ACC112 (cell line): ENCODE measurements at regions not wholly inside any gene's neighbourhood (a gene's known extent, or its start where the extent isn't known, plus 50 kb on each side); places are given as distances from the start of the nearest gene placed in this dataset.

Experiments used
- H2AFZ ChIP-seq: fragments of 200-600 bp; sonication (generic); one replicate; pipeline ENCODE4 v1.6.0; 2017; ENCODE audit warnings: antibody characterized with exemption, low read length; ENCODE audit not compliant: unreplicated experiment
- H3K27ac ChIP-seq: fragments of 200-600 bp; sonication (generic); 2 replicates; pipeline ENCODE4 v1.5.1; 2014; ENCODE audit warnings: low read depth, mild to moderate bottlenecking, antibody characterized with exemption, low read length, moderate library complexity
- H3K27me3 ChIP-seq: fragments of 200-600 bp; sonication (generic); 2 replicates; pipeline ENCODE4 v1.6.1; 2014; ENCODE audit warnings: mild to moderate bottlenecking, antibody characterized with exemption, low read length, moderate library complexity, mixed read lengths; ENCODE audit not compliant: insufficient read depth
- H3K36me3 ChIP-seq: fragments of 200-600 bp; sonication (generic); 2 replicates; pipeline ENCODE4 v1.6.1; 2016; ENCODE audit warnings: mild to moderate bottlenecking, antibody characterized with exemption, low read length, moderate library complexity, mixed read lengths; ENCODE audit not compliant: insufficient read depth
- H3K4me1 ChIP-seq: fragments of 200-600 bp; sonication (generic); one replicate; pipeline ENCODE4 v1.6.1; 2016; ENCODE audit warnings: low read length, mixed read lengths; ENCODE audit not compliant: insufficient read depth, unreplicated experiment, control insufficient read depth
- H3K4me3 ChIP-seq: fragments of 200-600 bp; sonication (generic); 2 replicates; pipeline ENCODE4 v1.5.1; 2014; ENCODE audit warnings: mild to moderate bottlenecking, low read depth, low read length
- H3K79me2 ChIP-seq: fragments of 200-600 bp; sonication (generic); one replicate; pipeline ENCODE4 v1.6.0; 2016; ENCODE audit warnings: low read length; ENCODE audit not compliant: control insufficient read depth, unreplicated experiment, insufficient read depth

- no peaks in the 10 kb centered on the region for H3K79me2 ChIP-seq
Observed at GRCh38 chr4:3845744-3846429, 79.7 kb downstream of the ADRA2C start.

DNA sequence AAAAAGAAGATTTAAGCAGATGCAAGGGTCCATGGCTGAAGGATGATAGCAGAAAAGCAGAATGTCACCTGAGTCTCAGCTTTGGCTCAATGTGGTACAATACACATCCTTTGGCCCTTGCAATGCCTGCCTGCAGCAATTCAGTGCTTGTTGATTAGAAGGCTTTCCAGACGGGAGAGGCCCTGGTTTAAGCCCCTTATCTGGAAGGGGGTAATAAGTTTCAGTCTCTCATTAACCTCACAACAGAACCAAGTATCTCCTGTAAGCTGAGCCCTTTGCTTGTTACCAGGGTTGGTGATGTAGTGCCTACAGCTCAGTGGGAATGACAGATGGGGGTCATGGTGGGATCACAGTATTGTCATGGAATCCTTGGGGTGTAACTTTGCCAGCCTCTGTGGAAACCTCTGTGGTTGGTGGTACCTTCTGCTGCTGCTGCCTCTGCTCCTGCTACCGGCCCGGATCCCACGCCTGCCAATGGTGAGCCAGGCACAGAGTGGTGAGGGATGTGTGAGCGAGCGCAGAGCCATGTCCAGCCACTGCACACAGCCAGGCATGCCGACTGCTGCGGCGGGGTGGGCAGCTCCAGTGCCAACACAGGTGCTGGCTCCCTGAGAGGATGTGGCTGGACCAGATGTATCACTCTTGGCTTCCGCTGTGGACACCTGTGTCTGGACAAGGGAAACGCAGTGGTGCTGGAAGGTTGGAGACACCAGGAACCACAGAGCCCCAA lies 81.2 kb downstream of the ADRA2C start:
- H3K79me2 ChIP-seq: no peaks in the 10 kb centered on the region
- no peak overlapping the region for H3K27ac ChIP-seq
- H3K27me3 ChIP-seq: peaks cover 54% of the 10 kb centered on the region
- H2AFZ ChIP-seq: no peak overlapping the region
- no peaks in the 10 kb centered on the region for H3K36me3 ChIP-seq
- no peak overlapping the region for H3K4me3 ChIP-seq
- no peaks in the 10 kb centered on the region for H3K4me1 ChIP-seq

More at GRCh38 chr4:3845744-3846429, 79.7 kb downstream of the ADRA2C start:
- Histone ChIP-seq H3K36me3 (no peaks in the 10 kb centered on the region), H3K27me3 (peaks cover 54% of the 10 kb centered on the region), H3K27ac (no peak overlapping the region), H3K4me3 (no peak overlapping the region), H2AFZ (no peak overlapping the region), H3K4me1 (no peaks in the 10 kb centered on the region)

DNA sequence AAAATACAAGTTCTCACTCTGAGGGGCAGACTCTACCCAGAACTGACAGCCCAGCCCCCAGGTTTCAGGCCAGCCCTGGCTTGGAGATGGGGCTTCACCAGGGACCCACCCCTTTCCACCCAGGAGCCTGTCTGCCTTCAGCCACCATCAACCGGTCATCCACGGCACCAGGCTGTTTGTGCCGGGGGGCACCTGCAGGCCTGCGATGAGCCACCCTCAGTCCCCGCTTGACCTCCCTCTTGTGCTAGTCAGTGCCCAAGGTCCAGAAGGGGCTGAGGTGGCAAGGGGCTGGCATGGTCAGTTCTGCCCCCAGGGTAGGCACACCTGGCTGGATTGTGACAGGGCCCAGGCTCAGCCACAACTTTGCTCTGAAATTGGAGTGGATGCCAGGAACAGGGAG lies 82.1 kb downstream of the ADRA2C start:
- Histone ChIP-seq H3K4me3 (no peak overlapping the region), H3K27ac (no peak overlapping the region), H3K27me3 (peaks cover 53% of the 10 kb centered on the region), H3K79me2 (no peaks in the 10 kb centered on the region), H3K4me1 (no peaks in the 10 kb centered on the region), H2AFZ (no peak overlapping the region), H3K36me3 (no peaks in the 10 kb centered on the region)

- no peak overlapping the region for H2AFZ ChIP-seq
- H3K36me3 ChIP-seq: no peaks in the 10 kb centered on the region
- no peaks in the 10 kb centered on the region for H3K79me2 ChIP-seq
- no peaks in the 10 kb centered on the region for H3K4me1 ChIP-seq
- peaks cover 53% of the 10 kb centered on the region for H3K27me3 ChIP-seq
- no peak overlapping the region for H3K27ac ChIP-seq
- H3K4me3 ChIP-seq: no peak overlapping the region
Observed at GRCh38 chr4:3849140-3849539, 83.0 kb downstream of the ADRA2C start.

DNA sequence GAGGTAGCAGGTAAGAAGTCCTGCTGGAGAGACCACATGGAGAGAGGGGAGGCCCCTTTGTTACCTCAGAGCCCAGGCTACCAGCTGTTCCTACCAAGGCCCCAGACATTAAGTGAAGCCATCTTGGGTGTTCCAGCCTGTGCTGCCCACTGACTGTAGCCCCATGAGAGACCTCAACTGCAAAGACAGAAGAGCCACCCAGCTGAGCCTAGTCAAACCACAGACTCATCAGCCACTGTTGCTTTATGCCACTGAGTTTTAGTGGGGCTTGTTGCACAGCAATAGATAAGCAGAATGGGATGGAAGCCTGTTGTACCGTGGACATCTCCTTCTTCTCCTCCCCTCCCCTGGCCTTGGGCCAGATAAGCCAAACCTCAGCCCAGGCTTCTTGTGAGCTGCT lies 83.9 kb downstream of the ADRA2C start:
- Histone ChIP-seq H3K27me3 (peaks cover 53% of the 10 kb centered on the region), H3K4me1 (no peaks in the 10 kb centered on the region), H3K4me3 (no peak overlapping the region), H3K79me2 (no peaks in the 10 kb centered on the region), H2AFZ (no peak overlapping the region), H3K36me3 (no peaks in the 10 kb centered on the region), H3K27ac (no peak overlapping the region)

DNA sequence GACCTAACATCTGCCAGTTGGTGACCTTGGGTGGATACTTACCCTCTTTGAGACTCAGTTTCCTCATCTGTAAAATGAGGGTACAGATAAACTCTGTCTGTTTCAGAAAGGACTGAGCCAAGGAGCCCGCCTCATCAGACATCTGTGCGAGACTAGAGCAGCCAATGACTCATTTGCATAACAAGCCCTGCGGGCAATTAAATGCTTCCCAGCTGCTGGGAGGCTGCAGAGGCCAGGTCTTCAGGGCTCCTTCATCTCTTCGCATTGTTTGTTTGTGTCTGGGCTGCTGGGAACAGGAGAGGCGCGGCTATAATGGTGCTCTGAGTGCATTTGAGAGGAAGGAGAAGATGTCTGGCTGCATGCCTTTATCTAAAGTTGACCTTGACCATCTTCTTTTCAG lies 85.0 kb downstream of the ADRA2C start:
- H3K27me3 ChIP-seq: peaks cover 53% of the 10 kb centered on the region
- H3K27ac ChIP-seq: no peak overlapping the region
- H2AFZ ChIP-seq: no peak overlapping the region
- no peaks in the 10 kb centered on the region for H3K4me1 ChIP-seq
- no peaks in the 10 kb centered on the region for H3K36me3 ChIP-seq
- H3K79me2 ChIP-seq: no peaks in the 10 kb centered on the region
- no peak overlapping the region for H3K4me3 ChIP-seq

GRCh38 chr4:3851881-3852280 lies 85.7 kb downstream of the ADRA2C start:
- no peaks in the 10 kb centered on the region for H3K79me2 ChIP-seq
- H3K27me3 ChIP-seq: peaks cover 59% of the 10 kb centered on the region
- no peaks in the 10 kb centered on the region for H3K36me3 ChIP-seq
- H3K4me1 ChIP-seq: no peaks in the 10 kb centered on the region
- H3K27ac ChIP-seq: no peak overlapping the region
- no peak overlapping the region for H3K4me3 ChIP-seq
- H2AFZ ChIP-seq: no peak overlapping the region

GRCh38 chr4:3852309-3852708 lies 86.1 kb downstream of the ADRA2C start:
- Histone ChIP-seq H3K27ac (no peak overlapping the region), H3K27me3 (peaks cover 61% of the 10 kb centered on the region), H3K79me2 (no peaks in the 10 kb centered on the region), H2AFZ (no peak overlapping the region), H3K4me1 (no peaks in the 10 kb centered on the region), H3K36me3 (no peaks in the 10 kb centered on the region), H3K4me3 (no peak overlapping the region)

DNA sequence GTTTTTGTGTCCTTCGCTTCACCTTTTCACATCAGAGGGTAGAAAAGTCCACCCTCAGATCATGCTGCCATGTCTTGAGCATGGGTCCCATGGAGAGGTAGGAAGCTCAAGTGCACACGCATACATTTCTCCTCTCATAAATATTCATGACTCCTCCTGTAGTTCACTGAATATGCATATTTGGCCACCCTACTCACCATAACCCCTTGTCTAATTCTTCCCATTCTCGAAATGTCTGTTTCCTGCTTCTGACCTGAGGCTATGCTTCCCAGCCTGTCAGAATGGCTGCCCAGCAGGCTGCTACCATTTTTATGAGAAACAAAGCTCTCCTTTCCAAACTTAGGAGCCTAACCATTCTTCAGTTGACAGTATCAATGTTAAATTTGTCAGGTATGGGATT lies 86.5 kb downstream of the ADRA2C start:
- H3K27me3 ChIP-seq: peaks cover 63% of the 10 kb centered on the region

GRCh38 chr4:3853388-3854035 lies 87.3 kb downstream of the ADRA2C start:
- no peak overlapping the region for H3K27ac ChIP-seq
- no peaks in the 10 kb centered on the region for H3K36me3 ChIP-seq
- H2AFZ ChIP-seq: no peak overlapping the region
- H3K27me3 ChIP-seq: peaks cover 67% of the 10 kb centered on the region
- H3K4me3 ChIP-seq: no peak overlapping the region
- H3K79me2 ChIP-seq: no peaks in the 10 kb centered on the region
- H3K4me1 ChIP-seq: no peaks in the 10 kb centered on the region

More for the DNA sequence above, 86.5 kb downstream of the ADRA2C start:
- Histone ChIP-seq H2AFZ (no peak overlapping the region), H3K36me3 (no peaks in the 10 kb centered on the region), H3K79me2 (no peaks in the 10 kb centered on the region), H3K4me3 (no peak overlapping the region), H3K4me1 (no peaks in the 10 kb centered on the region), H3K27ac (no peak overlapping the region)
